Colonic mucosa (tissue), 4 donors: ENCODE measurements at regions not wholly inside any gene's neighbourhood (a gene's known extent, or its start where the extent isn't known, plus 50 kb on each side); places are given as distances from the start of the nearest gene placed in this dataset.

ENCODE experiments used
- DNase-seq: peaks from one replicate; pipeline ENCODE4 v3.0.0-alpha.2; 2020
- H3K27ac ChIP-seq: fragments of 200-600 bp; one replicate; pipeline ENCODE4 v1.8.0; 2021
- H3K27me3 ChIP-seq: fragments of 200-600 bp; one replicate; pipeline ENCODE4 v1.8.0; 2021
- H3K36me3 ChIP-seq: fragments of 200-600 bp; one replicate; pipeline ENCODE4 v1.8.0; 2021
- H3K4me1 ChIP-seq: fragments of 200-600 bp; one replicate; pipeline ENCODE4 v1.8.0; 2021; ENCODE audit warnings: mild to moderate bottlenecking
- H3K4me3 ChIP-seq: fragments of 200-600 bp; one replicate; pipeline ENCODE4 v1.8.0; 2021
- H3K9ac ChIP-seq, 2 donors: one replicate each; pipeline ENCODE4 v1.7.0; 2013; ENCODE audit warnings: control low read depth in 2 of 2, low read depth in 2 of 2, low read length in 2 of 2
- H3K9me3 ChIP-seq: fragments of 200-600 bp; one replicate; pipeline ENCODE4 v1.8.0; 2021
- CTCF ChIP-seq: fragments of 200-600 bp; IDR thresholded peaks from one replicate; pipeline ENCODE4 v1.8.0; 2022; ENCODE audit warnings: antibody characterized with exemption, mild to moderate bottlenecking
- intact Hi-C: fragments of 100-400 bp; cut with DNase I; formaldehyde crosslinking; loops from one replicate; pipeline ENCODE4 v1.14.1; 2022
- donor health status: healthy.
- donor health status: DM: no; HTN: no; CAD: no.
- donor health status: DM: no; HTN: no; CAD: no.

GRCh38 chr5:72041654-72042053 lies 65.6 kb upstream of the MAP1B start:
- Histone ChIP-seq H3K27me3 (no peaks in the 10 kb centered on the region), H3K9me3 (no peaks in the 10 kb centered on the region)
- no peak for TF ChIP-seq CTCF

GRCh38 chr5:72042097-72042496 lies 65.2 kb upstream of the MAP1B start:
- Histone ChIP-seq H3K27me3 (no peaks in the 10 kb centered on the region), H3K4me3 (no peak overlapping the region), H3K9ac (no peak overlapping the region), H3K36me3 (no peaks in the 10 kb centered on the region), H3K4me1 (no peaks in the 10 kb centered on the region), H3K9me3 (no peaks in the 10 kb centered on the region), H3K27ac (no peak overlapping the region)
- TF ChIP-seq CTCF: no peak
- no peak for DNase-seq
- intact Hi-C loops: no loop called here

More at GRCh38 chr5:72041654-72042053, 65.6 kb upstream of the MAP1B start:
- Histone ChIP-seq H3K4me1 (no peaks in the 10 kb centered on the region), H3K4me3 (no peak overlapping the region), H3K27ac (no peak overlapping the region), H3K36me3 (no peaks in the 10 kb centered on the region), H3K9ac (no peak overlapping the region)
- DNase-seq: no peak
- intact Hi-C loops: no loop called here

GRCh38 chr5:72045692-72046091 lies 61.6 kb upstream of the MAP1B start:
- Histone ChIP-seq H3K36me3 (no peaks in the 10 kb centered on the region), H3K9me3 (no peaks in the 10 kb centered on the region), H3K4me1 (no peaks in the 10 kb centered on the region), H3K9ac (no peak overlapping the region), H3K4me3 (no peak overlapping the region), H3K27ac (no peak overlapping the region), H3K27me3 (no peaks in the 10 kb centered on the region)
- TF ChIP-seq CTCF: no peak
- no peak for DNase-seq
- intact Hi-C loops: no loop called here

- DNase-seq: no peak
- intact Hi-C loops: no loop called here
- Histone ChIP-seq H3K4me1 (no peaks in the 10 kb centered on the region), H3K27me3 (no peaks in the 10 kb centered on the region), H3K27ac (no peak overlapping the region), H3K9ac (no peak overlapping the region), H3K9me3 (no peaks in the 10 kb centered on the region), H3K4me3 (no peak overlapping the region), H3K36me3 (no peaks in the 10 kb centered on the region)
- TF ChIP-seq CTCF: no peak
Observed at GRCh38 chr5:72046106-72046505, 61.2 kb upstream of the MAP1B start.

- no peaks in the 10 kb centered on the region for H3K4me1 ChIP-seq
- no peaks in the 10 kb centered on the region for H3K27me3 ChIP-seq
- no peak overlapping the region for H3K9ac ChIP-seq
- no peak for DNase-seq
- no peak for TF ChIP-seq CTCF
- H3K36me3 ChIP-seq: no peaks in the 10 kb centered on the region
- intact Hi-C loops: no loop called here
- no peaks in the 10 kb centered on the region for H3K9me3 ChIP-seq
- H3K27ac ChIP-seq: no peak overlapping the region
- H3K4me3 ChIP-seq: no peak overlapping the region
Observed at GRCh38 chr5:72055636-72056035, 51.6 kb upstream of the MAP1B start.
